NCI-H446 (cell line): ENCODE measurements at regions not wholly inside any gene's neighbourhood (a gene's known extent, or its start where the extent isn't known, plus 50 kb on each side); places are given as distances from the start of the nearest gene placed in this dataset.
"Not testable (repeated sequence)": the region's sequence is repeated elsewhere in the genome, so short reads cannot be mapped to it uniquely, and the experiment has no call there.

Experiments
- DNase-seq, 2 experiments: peaks; one replicate each; lab custom pipeline; 2025; lab: John Stamatoyannopoulos, UW

- no peak for DNase-seq
Observed at GRCh38 chr3:118760585-118761290, 273.9 kb downstream of the IGSF11 start.

GRCh38 chr3:118761291-118761606 is 273.4 kb downstream of the IGSF11 start:
- DNase-seq = no peak

- DNase-seq = no peak
Observed at GRCh38 chr3:118765636-118766305, 268.9 kb downstream of the IGSF11 start.

GRCh38 chr3:118766306-118766669 is 268.4 kb downstream of the IGSF11 start:
- no peak for DNase-seq

DNA sequence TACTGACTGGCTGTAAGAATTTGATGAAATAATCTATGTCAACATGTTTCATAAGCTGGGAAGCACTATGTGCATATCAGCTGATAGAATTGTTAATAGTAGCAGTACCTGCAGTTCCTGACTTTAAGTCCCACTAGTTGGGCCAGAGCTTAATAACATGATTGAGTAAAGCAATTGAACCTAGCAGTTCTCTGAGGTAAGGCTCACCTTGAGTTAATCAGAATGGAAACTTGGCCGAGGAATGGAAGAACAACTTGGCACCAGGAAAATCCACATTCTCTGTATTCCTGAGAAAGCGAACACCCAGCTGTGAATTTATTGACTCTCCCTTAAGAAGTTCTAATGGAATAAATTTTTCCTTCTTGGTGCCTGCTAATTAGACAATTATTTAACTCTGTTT is 262.6 kb downstream of the IGSF11 start:
- no peak for DNase-seq

GRCh38 chr3:118772547-118773011 is 262.1 kb downstream of the IGSF11 start:
- no peak for DNase-seq

DNA sequence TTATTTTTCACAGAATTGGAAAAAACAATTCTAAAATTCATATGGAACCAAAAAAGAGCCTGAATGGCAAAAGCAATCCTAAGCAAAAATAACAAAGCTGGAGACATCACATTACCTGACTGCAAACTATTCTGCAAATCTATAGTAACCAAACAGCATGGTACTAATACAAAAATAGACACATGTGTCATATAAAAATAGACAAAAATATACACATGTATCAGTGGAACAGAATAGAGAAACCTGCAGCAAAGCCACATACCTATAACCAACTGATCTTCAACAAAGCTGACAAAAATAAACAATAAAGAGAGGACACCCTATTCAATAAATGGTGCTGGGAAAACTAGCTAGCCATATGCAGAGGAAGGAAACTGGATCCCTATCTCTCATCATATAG is 259.6 kb downstream of the IGSF11 start:
- no peak for DNase-seq

GRCh38 chr3:118778201-118778600 is 256.4 kb downstream of the IGSF11 start:
- DNase-seq = no peak

DNA sequence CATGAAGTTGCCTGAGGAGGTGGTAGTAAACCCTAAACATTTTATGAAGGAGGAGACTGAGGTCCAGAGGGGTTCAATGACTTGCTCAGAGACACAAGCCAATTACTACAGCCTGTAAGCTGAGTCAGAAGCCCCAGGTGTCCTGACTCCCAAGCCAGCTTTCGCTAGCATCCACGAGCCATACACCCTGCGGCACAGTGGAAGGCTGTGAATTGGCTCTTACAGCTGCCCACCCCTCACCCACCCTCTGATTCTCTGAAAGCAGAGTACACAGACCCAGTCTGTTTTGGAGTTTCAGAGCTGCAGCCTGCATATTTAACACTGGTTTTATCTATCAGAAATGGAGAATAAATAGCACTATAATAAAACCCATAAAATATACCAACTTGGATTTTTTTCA is 253.4 kb downstream of the IGSF11 start:
- DNase-seq = no peak

DNA sequence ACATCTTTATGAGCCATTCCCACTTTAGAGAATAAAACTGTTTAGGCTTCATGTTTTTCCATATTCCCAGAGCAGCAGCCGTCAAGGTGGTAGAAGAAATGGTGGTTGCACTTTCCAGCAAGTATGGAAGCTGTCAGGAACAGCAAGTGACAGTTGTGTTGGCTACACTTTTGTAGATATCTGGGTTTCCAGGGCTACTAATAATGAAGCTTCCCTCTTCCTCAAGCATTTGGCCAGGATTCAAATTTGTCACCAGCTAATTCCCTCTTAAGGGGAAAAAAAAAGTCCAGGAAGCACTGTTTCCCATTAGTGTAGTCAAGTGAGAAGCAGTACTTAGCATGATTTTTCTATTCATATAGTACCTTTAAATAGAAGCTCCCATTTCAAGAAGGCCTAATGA is 252.8 kb downstream of the IGSF11 start:
- DNase-seq = peak in 1 of 2 experiments; percentile 28

DNA sequence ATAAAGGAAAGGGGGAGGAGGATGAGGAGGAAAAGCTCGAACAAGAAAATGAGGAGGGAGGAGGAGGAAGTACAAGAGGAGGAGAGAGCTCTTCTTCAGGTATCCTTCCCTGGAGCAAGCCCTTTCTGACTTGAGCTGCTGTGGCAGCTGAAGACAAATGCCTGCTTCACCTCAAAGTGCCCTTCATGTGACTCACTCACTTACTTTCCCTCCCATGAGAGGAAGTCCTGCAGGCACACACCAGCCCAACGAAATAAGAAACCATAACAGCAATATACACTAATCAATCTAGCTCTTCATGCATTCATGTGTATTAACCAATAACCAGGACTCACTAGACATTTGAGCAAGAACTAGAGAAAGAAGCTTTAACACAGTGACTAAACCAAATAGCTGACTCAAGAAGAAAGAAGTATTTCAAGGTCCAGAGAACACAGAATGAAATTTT is 251.9 kb downstream of the IGSF11 start:
- no peak for DNase-seq

DNA sequence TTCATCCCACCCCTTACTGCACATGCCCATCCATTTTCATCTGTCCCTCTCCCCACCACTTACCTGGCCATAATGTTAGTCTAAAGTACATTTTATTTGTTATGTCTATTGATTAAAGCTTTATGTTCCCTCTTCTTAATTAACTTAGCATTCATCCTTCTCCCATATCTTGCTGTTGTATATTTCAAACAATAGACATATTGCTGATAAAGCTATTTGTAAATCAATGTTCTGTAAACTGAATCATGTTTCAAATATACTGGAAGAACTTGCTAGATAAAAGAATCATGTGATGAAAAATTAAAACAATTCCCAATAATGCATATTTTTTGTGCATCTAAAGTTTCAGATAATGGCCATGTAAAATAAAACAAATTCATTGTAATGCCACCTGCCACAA is 249.2 kb downstream of the IGSF11 start:
- DNase-seq = no peak

- DNase-seq = no peak
Observed at GRCh38 chr3:118791246-118791645, 243.4 kb downstream of the IGSF11 start.

- DNase-seq = no peak
Observed at GRCh38 chr3:118792191-118792590, 242.5 kb downstream of the IGSF11 start.

DNA sequence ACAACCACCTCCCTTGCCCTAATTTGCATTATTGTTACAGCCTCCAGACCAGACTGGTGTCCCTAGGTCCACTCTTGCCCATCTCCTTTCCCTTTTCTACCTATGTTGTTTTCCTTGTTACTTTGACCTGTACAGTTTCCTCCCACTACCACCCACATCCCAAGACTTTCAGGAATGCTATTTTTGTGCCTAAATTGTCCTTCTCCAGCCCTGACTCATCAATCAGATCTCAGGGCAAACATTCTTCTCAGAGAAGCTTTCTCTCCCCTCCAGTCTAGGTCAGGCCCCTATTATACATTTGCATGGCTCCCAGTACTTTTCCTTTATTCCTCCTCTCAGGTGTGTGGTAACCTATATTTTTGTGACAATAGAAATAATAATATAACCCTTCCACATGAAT is 241.5 kb downstream of the IGSF11 start:
- no peak for DNase-seq

DNA sequence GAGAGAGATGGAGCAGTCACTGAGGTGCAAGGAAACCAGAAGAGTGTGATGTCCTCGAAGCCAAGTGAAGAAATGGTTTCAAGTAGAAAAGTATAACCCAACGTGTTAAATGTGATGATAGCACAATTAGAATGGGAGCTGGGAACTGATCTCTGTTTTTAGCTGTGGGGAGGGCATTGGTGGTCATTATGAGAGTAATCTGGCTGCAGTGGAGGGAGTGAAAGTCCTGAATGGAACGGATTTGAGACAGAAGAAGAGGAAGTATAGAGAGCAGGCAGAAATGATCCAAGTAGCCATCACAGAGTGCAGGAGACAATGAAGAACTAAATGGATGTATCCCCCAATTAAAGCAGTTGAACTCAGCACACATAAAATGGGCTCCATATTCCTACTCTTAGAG is 235.3 kb downstream of the IGSF11 start:
- DNase-seq = no peak

DNA sequence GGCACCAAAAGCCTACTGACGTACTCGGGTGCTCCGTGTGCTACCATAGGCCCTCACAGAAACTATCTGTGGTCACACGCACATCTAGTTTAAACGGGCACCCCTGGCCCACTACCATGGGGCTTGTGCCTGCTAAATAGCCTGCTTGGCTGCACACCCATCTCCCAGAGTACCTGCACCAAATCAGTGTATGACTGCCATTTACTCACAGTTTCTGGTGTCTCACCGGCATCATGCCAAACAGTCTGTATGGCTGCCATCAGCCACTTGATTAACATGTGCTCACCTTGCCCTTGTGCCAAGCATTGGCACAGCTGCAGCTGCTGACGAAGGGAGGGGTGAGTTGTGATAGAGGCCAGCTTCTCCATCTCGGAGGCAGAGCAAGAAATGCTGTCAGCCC is 232.7 kb downstream of the IGSF11 start:
- peak; percentile 49 to 65 for DNase-seq

DNA sequence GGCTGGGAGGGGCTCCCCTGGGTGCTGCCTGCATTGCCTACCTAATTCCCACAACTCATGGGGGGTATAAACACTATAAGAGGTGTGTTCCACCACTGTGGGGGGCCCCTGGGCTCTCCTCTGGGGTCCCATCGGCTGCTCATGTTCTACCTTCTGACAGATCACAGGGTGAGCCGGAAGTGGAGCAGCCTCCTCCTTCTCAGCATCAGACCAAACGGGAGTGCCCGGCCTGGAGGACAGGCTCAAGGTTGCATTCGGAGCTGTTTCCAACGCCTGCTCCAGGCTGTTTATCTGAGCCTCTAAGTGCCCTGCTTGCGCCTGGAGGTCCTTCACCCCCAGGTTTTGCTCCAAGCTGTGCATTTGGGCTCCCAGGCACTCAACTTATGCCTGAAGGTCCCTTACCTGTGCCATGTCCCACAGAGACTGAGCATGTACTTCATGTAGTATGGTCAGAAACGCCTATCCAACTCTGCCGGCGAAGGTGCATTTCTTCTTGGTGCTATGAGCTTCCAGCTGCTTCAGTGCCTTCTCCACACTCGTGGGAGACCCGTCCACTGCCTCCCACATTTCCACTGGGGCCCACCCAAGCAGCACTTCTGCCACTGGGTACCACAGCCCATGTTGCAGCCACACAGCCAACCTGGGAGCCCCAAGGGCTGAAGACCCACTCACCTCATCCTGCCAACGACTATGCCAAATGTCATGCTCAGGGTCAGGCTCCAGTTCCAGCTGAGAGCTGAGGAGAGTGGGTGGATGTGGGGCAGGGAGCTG is 232.1 kb downstream of the IGSF11 start:
- no peak for DNase-seq

- DNase-seq = no peak
Observed at GRCh38 chr3:118803096-118803476, 231.6 kb downstream of the IGSF11 start.

GRCh38 chr3:118805007-118805406 is 229.6 kb downstream of the IGSF11 start:
- DNase-seq = no peak

GRCh38 chr3:118806423-118806822 is 228.2 kb downstream of the IGSF11 start:
- DNase-seq = no peak

- DNase-seq = not testable (repeated sequence)
Observed at GRCh38 chr3:118807349-118807748, 227.3 kb downstream of the IGSF11 start.

GRCh38 chr3:118808723-118809122 is 225.9 kb downstream of the IGSF11 start:
- no peak for DNase-seq
